Transverse colon (tissue), 4 donors: ENCODE measurements at regions not wholly inside any gene's neighbourhood (a gene's known extent, or its start where the extent isn't known, plus 50 kb on each side); places are given as distances from the start of the nearest gene placed in this dataset.

Source experiments
- DNase-seq: peaks from one replicate; pipeline ENCODE4 v3.0.0-alpha.2; 2019
- H3K27ac ChIP-seq, 4 donors: fragments of 200-600 bp; sonication (generic); 2 replicates each; pipeline ENCODE4 v1.5.1; 2016 to 2018; ENCODE audit warnings: inconsistent platforms in 4 of 4
- H3K27me3 ChIP-seq: fragments of 200-600 bp; sonication (generic); 2 replicates; pipeline ENCODE4 v1.5.1; 2017; ENCODE audit warnings: inconsistent platforms
- H3K36me3 ChIP-seq, 4 donors: fragments of 200-600 bp; sonication (generic); 2 replicates each; pipeline ENCODE4 v1.5.1; 2017 to 2019; ENCODE audit warnings: inconsistent platforms in 4 of 4
- H3K4me1 ChIP-seq, 4 donors: fragments of 200-600 bp; sonication (generic); 2 replicates each; pipeline ENCODE4 v1.5.1; 2017 to 2020; ENCODE audit warnings: inconsistent platforms in 4 of 4
- H3K4me3 ChIP-seq, 4 donors: fragments of 200-600 bp; sonication (generic); 1 replicate in 1 of 4; 2 replicates in 3 of 4; pipeline versions ENCODE4 v1.5.1 to v1.6.1; 2017 to 2019; ENCODE audit warnings: inconsistent platforms in 4 of 4
- H3K9me3 ChIP-seq, 2 donors: fragments of 200-600 bp; sonication (generic); 2 replicates each; pipeline ENCODE4 v1.5.1; 2017 to 2019; ENCODE audit warnings: inconsistent platforms in 2 of 2
- EP300 ChIP-seq: sonication (generic); formaldehyde crosslinking; IDR thresholded peaks from one replicate; pipeline ENCODE4 v1.6.1; 2017; ENCODE audit warnings: antibody characterized with exemption, low read depth
- POLR2A ChIP-seq: fragments of 450-650 bp; IDR thresholded peaks from one replicate; pipeline ENCODE4 v1.6.1; 2016; ENCODE audit warnings: antibody characterized with exemption, mild to moderate bottlenecking, moderate library complexity
- POLR2AphosphoS5 ChIP-seq, 3 donors: sonication (generic); formaldehyde crosslinking; IDR thresholded peaks; one replicate each; pipeline ENCODE4 v1.6.1; 2016; ENCODE audit warnings: antibody characterized with exemption in 3 of 3
- WGBS, 2 donors: methylation state at CpG; one replicate each; pipeline ENCODE4 v1.1.5; 2018; ENCODE audit warnings: low coverage in 1 of 2; 5-methylcytosine and 5-hydroxymethylcytosine counted together
- in situ Hi-C, 4 donors: fragments of 200-750 bp; cut with MboI; loops; one replicate each; pipeline versions ENCODE4 v1.15.0 to v1.15.1; 2017; ENCODE audit warnings: low sequenced_read_pairs in 3 of 4, low pct_ligation_motif_present in 1 of 4, low pct_unique_long_range_greater_than_20kb in 1 of 4
- intact Hi-C: fragments of 100-400 bp; cut with DNase I; formaldehyde crosslinking; loops from one replicate; pipeline ENCODE4 v1.15.1; 2023; ENCODE audit warnings: low total_unique reads
- TF ChIP-seq, protein P1 (sequence below), 5 experiments: fragments of 200-600 bp in 3 of 5; fragments of 450-650 bp in 2 of 5; sonication (generic) in 3 of 5; IDR thresholded peaks; 1 replicate in 2 of 5; 2 replicates in 3 of 5; pipeline ENCODE4 v1.5.1; 2016 to 2017; ENCODE audit warnings: antibody characterized with exemption in 5 of 5, inconsistent platforms in 3 of 5, mild to moderate bottlenecking in 2 of 5, moderate library complexity in 1 of 5

DNA sequence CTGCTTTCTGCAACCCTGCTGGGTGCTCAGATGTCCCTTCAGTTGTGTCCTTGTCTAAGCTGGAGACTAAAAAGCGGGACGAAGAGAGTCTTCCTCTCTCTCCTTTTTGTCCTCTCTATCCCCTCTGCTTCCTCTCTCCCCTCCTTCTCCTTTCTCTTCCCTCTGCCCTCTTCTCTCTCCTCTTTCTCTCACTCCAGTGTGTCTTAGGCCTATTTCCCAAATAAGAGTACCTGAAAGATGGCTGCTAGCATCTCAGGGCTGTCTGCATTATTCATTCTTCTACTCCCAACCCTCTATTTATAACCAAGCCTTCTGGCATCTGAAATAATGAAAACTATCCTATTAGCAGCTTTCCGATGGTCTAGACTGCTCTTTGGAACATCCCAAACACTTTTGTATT is 729.8 kb downstream of the UQCRFS1 start:
- peaks cover 0 to 35% (median 2%) of the 10 kb centered on the region in 4 donors for H3K4me1 ChIP-seq
- no peaks in the 10 kb centered on the region for H3K36me3 ChIP-seq
- in situ Hi-C loops (no loop called here), intact Hi-C loops (no loop called here)
- no peaks in the 10 kb centered on the region for H3K27me3 ChIP-seq
- DNase-seq: no peak
- TF ChIP-seq, protein P1, sequence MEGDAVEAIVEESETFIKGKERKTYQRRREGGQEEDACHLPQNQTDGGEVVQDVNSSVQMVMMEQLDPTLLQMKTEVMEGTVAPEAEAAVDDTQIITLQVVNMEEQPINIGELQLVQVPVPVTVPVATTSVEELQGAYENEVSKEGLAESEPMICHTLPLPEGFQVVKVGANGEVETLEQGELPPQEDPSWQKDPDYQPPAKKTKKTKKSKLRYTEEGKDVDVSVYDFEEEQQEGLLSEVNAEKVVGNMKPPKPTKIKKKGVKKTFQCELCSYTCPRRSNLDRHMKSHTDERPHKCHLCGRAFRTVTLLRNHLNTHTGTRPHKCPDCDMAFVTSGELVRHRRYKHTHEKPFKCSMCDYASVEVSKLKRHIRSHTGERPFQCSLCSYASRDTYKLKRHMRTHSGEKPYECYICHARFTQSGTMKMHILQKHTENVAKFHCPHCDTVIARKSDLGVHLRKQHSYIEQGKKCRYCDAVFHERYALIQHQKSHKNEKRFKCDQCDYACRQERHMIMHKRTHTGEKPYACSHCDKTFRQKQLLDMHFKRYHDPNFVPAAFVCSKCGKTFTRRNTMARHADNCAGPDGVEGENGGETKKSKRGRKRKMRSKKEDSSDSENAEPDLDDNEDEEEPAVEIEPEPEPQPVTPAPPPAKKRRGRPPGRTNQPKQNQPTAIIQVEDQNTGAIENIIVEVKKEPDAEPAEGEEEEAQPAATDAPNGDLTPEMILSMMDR (IDR thresholded peaks at IDR 0.05): no peak
- TF ChIP-seq POLR2AphosphoS5 (IDR thresholded peaks at IDR 0.05) (no peak), POLR2A (no peak), EP300 (no peak)
- H3K4me3 ChIP-seq: no peak overlapping the region
- WGBS, 2 donors: 90 to 92% methylated on average over 3 of the region's 3 CpGs
- no peak overlapping the region for H3K27ac ChIP-seq
- no peaks in the 10 kb centered on the region for H3K9me3 ChIP-seq

DNA sequence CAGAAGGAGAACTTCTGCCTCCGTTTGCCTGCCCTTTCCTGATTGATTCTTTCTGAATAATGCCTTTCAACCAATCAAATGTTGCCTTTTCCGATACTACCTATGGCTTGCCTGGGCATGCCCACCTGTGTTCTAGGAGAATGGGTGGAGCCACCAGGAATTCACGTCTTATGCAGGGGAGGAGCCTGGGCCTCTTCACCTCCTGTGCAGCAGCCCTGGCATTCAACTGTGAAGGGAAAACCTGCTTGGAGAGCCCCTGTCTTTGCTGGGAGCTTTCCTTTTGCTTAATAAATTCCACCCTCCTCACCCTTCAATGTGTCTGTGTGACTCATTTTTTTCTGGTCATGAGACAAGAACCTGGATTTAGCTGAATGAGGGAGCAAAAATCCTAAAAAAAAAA is 730.7 kb downstream of the UQCRFS1 start:
- Histone ChIP-seq H3K4me1 (peaks cover 0 to 26% (median 2%) of the 10 kb centered on the region in 4 donors), H3K9me3 (no peaks in the 10 kb centered on the region), H3K27me3 (no peaks in the 10 kb centered on the region), H3K27ac (no peak overlapping the region), H3K4me3 (no peak overlapping the region), H3K36me3 (no peaks in the 10 kb centered on the region)
- TF ChIP-seq POLR2A (no peak), EP300 (no peak), POLR2AphosphoS5 (IDR thresholded peaks at IDR 0.05) (no peak)
- TF ChIP-seq, protein P1 (IDR thresholded peaks at IDR 0.05): no peak
- DNase-seq: no peak
- intact Hi-C loops: no loop called here
- 73% methylated on average over 3 of the region's 3 CpGs; no CpG with 5 or more reads in 1 of the 2 donors for WGBS, 2 donors
- in situ Hi-C loops: no loop called here

DNA sequence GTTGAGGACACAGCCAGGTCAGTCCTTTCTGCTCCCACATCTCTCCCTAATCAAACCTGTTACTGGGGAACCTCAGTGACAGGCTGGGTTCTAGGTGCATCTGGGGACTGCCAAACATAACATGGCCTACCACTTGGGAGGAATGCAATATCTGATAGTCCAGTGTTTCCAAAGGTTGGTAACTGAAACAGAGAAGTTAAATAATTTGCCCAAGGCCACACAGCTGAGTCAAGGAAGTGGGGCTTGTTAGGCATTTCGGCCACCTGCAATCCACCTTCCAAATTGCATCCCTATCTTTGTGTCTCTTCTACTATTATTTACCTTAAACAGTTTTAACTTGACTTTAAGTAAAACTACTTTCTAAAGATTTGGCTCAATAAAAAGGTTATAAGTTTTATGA is 731.3 kb downstream of the UQCRFS1 start:
- no peaks in the 10 kb centered on the region for H3K27me3 ChIP-seq
- no peaks in the 10 kb centered on the region for H3K9me3 ChIP-seq
- in situ Hi-C loops (no loop called here), intact Hi-C loops (no loop called here)
- peaks cover 0 to 22% (median 0%) of the 10 kb centered on the region in 4 donors for H3K4me1 ChIP-seq
- TF ChIP-seq EP300 (no peak), POLR2AphosphoS5 (IDR thresholded peaks at IDR 0.05) (no peak), POLR2A (no peak)
- TF ChIP-seq, protein P1 (IDR thresholded peaks at IDR 0.05): no peak
- peak overlapping the region in 3 of 4 donors; percentile 35 to 46 (median 43) for H3K27ac ChIP-seq
- no peak for DNase-seq
- H3K36me3 ChIP-seq: no peaks in the 10 kb centered on the region
- WGBS, 2 donors: 77 to 92% methylated on average over 1 of the region's 1 CpG
- H3K4me3 ChIP-seq: no peak overlapping the region

DNA sequence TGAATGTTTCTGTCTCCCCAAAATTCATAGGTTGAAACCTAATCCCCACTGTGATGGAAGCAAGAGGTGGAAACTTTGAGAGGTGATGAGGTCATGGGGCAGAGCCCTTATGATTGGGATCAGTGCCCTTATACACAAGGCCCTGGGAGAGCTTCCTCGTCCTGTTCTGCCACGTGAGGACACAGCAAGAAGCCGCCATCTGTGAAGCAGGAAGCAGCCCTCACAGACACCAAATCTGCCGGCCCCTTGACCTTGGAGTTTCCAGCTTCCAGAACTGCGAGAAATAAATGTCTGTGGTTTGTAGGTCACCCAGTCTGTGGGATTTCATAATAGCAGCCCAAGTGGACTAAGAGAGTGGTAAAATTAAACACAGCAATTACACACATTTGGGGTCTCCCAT is 737.4 kb downstream of the UQCRFS1 start:
- no peak overlapping the region for H3K4me3 ChIP-seq
- 60 to 77% methylated on average over 1 to 5 of the region's 5 CpGs for WGBS, 2 donors
- no peak for DNase-seq
- no peaks in the 10 kb centered on the region for H3K9me3 ChIP-seq
- intact Hi-C loops (no loop called here), in situ Hi-C loops (loop anchor here in 1 of 4 donors (10.0 kb wide), 1 partner anchor 239 kb away; no protein-coding TSS in a partner anchor)
- H3K27ac ChIP-seq: no peak overlapping the region
- no peaks in the 10 kb centered on the region for H3K27me3 ChIP-seq
- TF ChIP-seq EP300: no peak
- TF ChIP-seq, protein P1 (IDR thresholded peaks at IDR 0.05): no peak
- TF ChIP-seq POLR2AphosphoS5 (IDR thresholded peaks at IDR 0.05): no peak
- TF ChIP-seq POLR2A: no peak
- no peaks in the 10 kb centered on the region for H3K36me3 ChIP-seq
- H3K4me1 ChIP-seq: no peaks in the 10 kb centered on the region
